Loucy (cell line): ENCODE measurements at regions not wholly inside any gene's neighbourhood (a gene's known extent, or its start where the extent isn't known, plus 50 kb on each side); places are given as distances from the start of the nearest gene placed in this dataset.

Experiments
- EZH2phosphoT487 ChIP-seq: fragments of 200-600 bp; IDR thresholded peaks from 2 replicates; pipeline ENCODE4 v1.6.1; 2018; ENCODE audit warnings: antibody characterized with exemption, mild to moderate bottlenecking, moderate library complexity, borderline replicate concordance
- TF ChIP-seq, protein P1 (sequence below): fragments of 200-600 bp; sonication (generic); conservative IDR thresholded peaks from 2 replicates; pipeline ENCODE4 v1.5.1; 2014; ENCODE audit warnings: mild to moderate bottlenecking, antibody characterized with exemption, low read length

DNA sequence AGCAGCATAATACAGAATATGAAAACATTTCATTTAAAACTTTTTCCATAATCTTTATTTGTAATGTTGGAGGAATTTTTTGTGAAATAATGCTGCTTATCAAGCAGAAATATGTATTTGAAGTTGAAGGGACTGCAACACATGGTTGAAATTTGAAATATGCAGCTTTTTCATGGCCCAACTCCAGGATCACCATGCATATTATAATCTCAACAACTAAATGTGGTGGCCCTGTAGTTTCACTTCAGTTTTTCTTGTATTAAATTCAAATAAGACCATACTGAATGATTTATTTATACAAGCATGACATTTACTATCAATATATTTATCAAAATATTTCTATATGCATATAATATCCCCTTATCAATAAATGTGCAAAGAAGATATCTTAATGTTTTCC is 157.7 kb upstream of the LHX8 start:
- TF ChIP-seq, protein P1, sequence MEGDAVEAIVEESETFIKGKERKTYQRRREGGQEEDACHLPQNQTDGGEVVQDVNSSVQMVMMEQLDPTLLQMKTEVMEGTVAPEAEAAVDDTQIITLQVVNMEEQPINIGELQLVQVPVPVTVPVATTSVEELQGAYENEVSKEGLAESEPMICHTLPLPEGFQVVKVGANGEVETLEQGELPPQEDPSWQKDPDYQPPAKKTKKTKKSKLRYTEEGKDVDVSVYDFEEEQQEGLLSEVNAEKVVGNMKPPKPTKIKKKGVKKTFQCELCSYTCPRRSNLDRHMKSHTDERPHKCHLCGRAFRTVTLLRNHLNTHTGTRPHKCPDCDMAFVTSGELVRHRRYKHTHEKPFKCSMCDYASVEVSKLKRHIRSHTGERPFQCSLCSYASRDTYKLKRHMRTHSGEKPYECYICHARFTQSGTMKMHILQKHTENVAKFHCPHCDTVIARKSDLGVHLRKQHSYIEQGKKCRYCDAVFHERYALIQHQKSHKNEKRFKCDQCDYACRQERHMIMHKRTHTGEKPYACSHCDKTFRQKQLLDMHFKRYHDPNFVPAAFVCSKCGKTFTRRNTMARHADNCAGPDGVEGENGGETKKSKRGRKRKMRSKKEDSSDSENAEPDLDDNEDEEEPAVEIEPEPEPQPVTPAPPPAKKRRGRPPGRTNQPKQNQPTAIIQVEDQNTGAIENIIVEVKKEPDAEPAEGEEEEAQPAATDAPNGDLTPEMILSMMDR = no peak
- no peak for TF ChIP-seq EZH2phosphoT487
